GM10248 (cell line): ENCODE measurements at regions not wholly inside any gene's neighbourhood (a gene's known extent, or its start where the extent isn't known, plus 50 kb on each side); places are given as distances from the start of the nearest gene placed in this dataset.

Experiments
- CTCF ChIA-PET: fragments of 300-600 bp; sonication (Branson Sonifier 250); formaldehyde crosslinking; extraction: SDS; loops from one replicate; lab custom pipeline; 2021; ENCODE audit warnings: antibody characterized with exemption; lab: Yijun Ruan, JAX
- POLR2A ChIA-PET: fragments of 350-650 bp; sonication (Branson Sonifier 250); formaldehyde crosslinking; extraction: SDS; loops from one replicate; lab custom pipeline; 2020; ENCODE audit warnings: antibody characterized with exemption; lab: Yijun Ruan, JAX
- DNase-seq: peaks from one replicate; pipeline ENCODE4 v3.0.0; 2012; ENCODE audit errors: extremely low spot score
- CTCF ChIP-seq: IDR thresholded peaks from 2 replicates; pipeline ENCODE4 v1.5.1; 2012; ENCODE audit warnings: mild to moderate bottlenecking, low read depth; ENCODE audit errors: extremely low read depth, missing control alignments, control extremely low read depth

- CTCF ChIA-PET: no interaction called here
- TF ChIP-seq CTCF: no peak
- POLR2A ChIA-PET: no interaction called here
- DNase-seq: no peak
Measured at GRCh38 chr12:114901316-114901715, 217.3 kb upstream of the TBX3 start.

GRCh38 chr12:114898159-114898558 is 214.2 kb upstream of the TBX3 start:
- POLR2A ChIA-PET: no interaction called here
- TF ChIP-seq CTCF: no peak
- DNase-seq: no peak
- CTCF ChIA-PET: no interaction called here

- ChIA-PET CTCF (interaction anchor here (1.5 kb wide), 1 partner anchor 19 kb away, joined by 3 read pairs; no protein-coding TSS in a partner anchor), POLR2A (no interaction called here)
- TF ChIP-seq CTCF: no peak
- DNase-seq: no peak
Measured at GRCh38 chr12:114895827-114896226, 211.9 kb upstream of the TBX3 start.

- TF ChIP-seq CTCF: no peak
- ChIA-PET CTCF (no interaction called here), POLR2A (no interaction called here)
- DNase-seq: no peak
Measured at GRCh38 chr12:114895081-114895480, 211.1 kb upstream of the TBX3 start.

GRCh38 chr12:114894076-114894475 is 210.1 kb upstream of the TBX3 start:
- ChIA-PET CTCF (no interaction called here), POLR2A (no interaction called here)
- TF ChIP-seq CTCF: no peak
- DNase-seq: no peak

- TF ChIP-seq CTCF: no peak
- POLR2A ChIA-PET: no interaction called here
- CTCF ChIA-PET: interaction anchor here (1.0 kb wide), 1 partner anchor 30 kb away, joined by 3 read pairs; no protein-coding TSS in a partner anchor
- no peak for DNase-seq
Measured at GRCh38 chr12:114888928-114889584, 205.1 kb upstream of the TBX3 start.
